Cerebellar cortex (tissue), 1 donor: ENCODE measurements at regions not wholly inside any gene's neighbourhood (a gene's known extent, or its start where the extent isn't known, plus 50 kb on each side); places are given as distances from the start of the nearest gene placed in this dataset.
"Not testable (repeated sequence)": the region's sequence is repeated elsewhere in the genome, so short reads cannot be mapped to it uniquely, and the experiment has no call there.

Experiments used
- DNase-seq: peaks from one replicate; pipeline ENCODE4 v3.0.0-alpha.2; 2015; ENCODE audit warnings: low spot score

GRCh38 chr6:10128721-10129120 lies 286.2 kb downstream of the TFAP2A start:
- DNase-seq: no peak

- DNase-seq: no peak
Measured at GRCh38 chr6:10122164-10122563, 292.7 kb downstream of the TFAP2A start.

GRCh38 chr6:10112871-10113549 lies 301.9 kb downstream of the TFAP2A start:
- DNase-seq: no peak

- no peak for DNase-seq
Measured at GRCh38 chr6:10111975-10112374, 302.9 kb downstream of the TFAP2A start.

- no peak for DNase-seq
Measured at GRCh38 chr6:10101551-10102252, 313.2 kb downstream of the TFAP2A start.

- DNase-seq: peak; percentile 11
Measured at GRCh38 chr6:10099529-10100140, 315.2 kb downstream of the TFAP2A start.

- peak; percentile 64 for DNase-seq
Measured at GRCh38 chr6:10098756-10099528, 315.9 kb downstream of the TFAP2A start.

- DNase-seq: no peak
Measured at GRCh38 chr6:10093282-10093681, 321.6 kb downstream of the TFAP2A start.

GRCh38 chr6:10084111-10084986 lies 330.5 kb downstream of the TFAP2A start:
- DNase-seq: no peak

- no peak for DNase-seq
Measured at GRCh38 chr6:10082385-10082784, 332.5 kb downstream of the TFAP2A start.

GRCh38 chr6:10081957-10082356 lies 332.9 kb downstream of the TFAP2A start:
- DNase-seq: no peak

- DNase-seq: no peak
Measured at GRCh38 chr6:10081075-10081474, 333.8 kb downstream of the TFAP2A start.

GRCh38 chr6:10080561-10080960 lies 334.3 kb downstream of the TFAP2A start:
- DNase-seq: no peak

GRCh38 chr6:10078581-10078980 lies 336.3 kb downstream of the TFAP2A start:
- no peak for DNase-seq

- DNase-seq: not testable (repeated sequence)
Measured at GRCh38 chr6:10074726-10075125, 340.1 kb downstream of the TFAP2A start.

- DNase-seq: no peak
Measured at GRCh38 chr6:10073341-10073740, 341.5 kb downstream of the TFAP2A start.

GRCh38 chr6:10071631-10072220 lies 343.1 kb downstream of the TFAP2A start:
- no peak for DNase-seq

- DNase-seq: no peak
Measured at GRCh38 chr6:10060004-10060403, 354.9 kb downstream of the TFAP2A start.

- DNase-seq: no peak
Measured at GRCh38 chr6:10054672-10055071, 360.2 kb downstream of the TFAP2A start.

GRCh38 chr6:10051283-10051682 lies 363.6 kb downstream of the TFAP2A start:
- DNase-seq: no peak
